ENCODE measurements at regions not wholly inside any gene's neighbourhood (a gene's known extent, or its start where the extent isn't known, plus 50 kb on each side); places are given as distances from the start of the nearest gene placed in this dataset.

DNA sequence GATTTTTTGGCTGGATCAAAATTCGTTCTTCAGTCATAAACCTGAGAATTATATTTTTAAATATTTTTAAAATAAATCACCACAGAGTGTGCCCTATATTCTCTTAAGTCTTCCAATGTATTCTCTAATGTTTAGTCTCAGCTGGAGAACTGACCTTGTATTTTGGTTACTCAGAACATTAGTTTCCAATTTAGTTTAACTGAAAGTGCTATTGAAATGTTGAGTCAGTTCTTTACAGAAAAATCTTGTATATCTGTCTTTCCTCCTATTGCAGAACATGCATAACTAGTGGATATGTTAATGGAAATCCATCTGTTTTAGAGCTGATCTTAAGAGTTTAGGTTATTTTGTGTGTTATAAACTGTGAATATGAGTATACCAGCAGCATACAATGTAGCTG lies 422.7 kb upstream of the IGFBP3 start:
- TF ChIP-seq, protein P1, sequence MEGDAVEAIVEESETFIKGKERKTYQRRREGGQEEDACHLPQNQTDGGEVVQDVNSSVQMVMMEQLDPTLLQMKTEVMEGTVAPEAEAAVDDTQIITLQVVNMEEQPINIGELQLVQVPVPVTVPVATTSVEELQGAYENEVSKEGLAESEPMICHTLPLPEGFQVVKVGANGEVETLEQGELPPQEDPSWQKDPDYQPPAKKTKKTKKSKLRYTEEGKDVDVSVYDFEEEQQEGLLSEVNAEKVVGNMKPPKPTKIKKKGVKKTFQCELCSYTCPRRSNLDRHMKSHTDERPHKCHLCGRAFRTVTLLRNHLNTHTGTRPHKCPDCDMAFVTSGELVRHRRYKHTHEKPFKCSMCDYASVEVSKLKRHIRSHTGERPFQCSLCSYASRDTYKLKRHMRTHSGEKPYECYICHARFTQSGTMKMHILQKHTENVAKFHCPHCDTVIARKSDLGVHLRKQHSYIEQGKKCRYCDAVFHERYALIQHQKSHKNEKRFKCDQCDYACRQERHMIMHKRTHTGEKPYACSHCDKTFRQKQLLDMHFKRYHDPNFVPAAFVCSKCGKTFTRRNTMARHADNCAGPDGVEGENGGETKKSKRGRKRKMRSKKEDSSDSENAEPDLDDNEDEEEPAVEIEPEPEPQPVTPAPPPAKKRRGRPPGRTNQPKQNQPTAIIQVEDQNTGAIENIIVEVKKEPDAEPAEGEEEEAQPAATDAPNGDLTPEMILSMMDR (IDR thresholded peaks at IDR 0.05): no peak
- TF ChIP-seq EZH2 (IDR thresholded peaks at IDR 0.05) (no peak), EZH2phosphoT487 (IDR thresholded peaks at IDR 0.05) (no peak)
